PC-3 (cell line): ENCODE measurements at regions not wholly inside any gene's neighbourhood (a gene's known extent, or its start where the extent isn't known, plus 50 kb on each side); places are given as distances from the start of the nearest gene placed in this dataset.

Experiments
- ATAC-seq: fragments of 200-7000 bp; cut with Tn5 transposase; 2 replicates; pipeline ENCODE4 v1.9.1; 2020; ENCODE audit warnings: mild to moderate bottlenecking, moderate library complexity
- BruUV-seq: library from RNA; stranded (reverse); fragments of 400-500 nt; replicated peaks from 2 replicates; lab custom pipeline; 2021; lab: Mats Ljungman, UMichigan
- CTCF ChIA-PET: fragments of 300-600 bp; sonication (Branson Sonifier 250); formaldehyde crosslinking; loops from one replicate; lab custom pipeline; 2022; ENCODE audit warnings: antibody characterized with exemption; lab: Charles Lee
- POLR2A ChIA-PET: fragments of 300-600 bp; sonication (Branson Sonifier 250); formaldehyde crosslinking; loops from one replicate; lab custom pipeline; 2022; ENCODE audit warnings: antibody characterized with exemption; ENCODE audit not compliant: unreplicated experiment; lab: Charles Lee
- DNase-seq: peaks from one replicate; pipeline ENCODE4 v3.0.0-alpha.2; 2015
- H2AFZ ChIP-seq: fragments of 300-600 bp; sonication (generic); 2 replicates; pipeline ENCODE4 v1.6.0; 2016; ENCODE audit warnings: antibody characterized with exemption, low read length
- H3F3A ChIP-seq: fragments of 300-600 bp; sonication (generic); one replicate; pipeline ENCODE4 v1.6.0; 2017; ENCODE audit warnings: antibody characterized with exemption, low read length, control low read depth, mild to moderate bottlenecking; ENCODE audit not compliant: unreplicated experiment
- H3K27ac ChIP-seq: fragments of 300-600 bp; sonication (generic); 2 replicates; pipeline ENCODE4 v1.5.1; 2016; ENCODE audit warnings: mild to moderate bottlenecking, low read length
- H3K27me3 ChIP-seq: fragments of 300-600 bp; sonication (generic); 2 replicates; pipeline ENCODE4 v1.6.1; 2016; ENCODE audit warnings: low read length, mixed read lengths
- H3K36me3 ChIP-seq: fragments of 300-600 bp; sonication (generic); 2 replicates; pipeline ENCODE4 v1.6.1; 2016; ENCODE audit warnings: low read depth, mixed run types, low read length, mixed read lengths
- H3K4me1 ChIP-seq: fragments of 300-600 bp; sonication (generic); 2 replicates; pipeline ENCODE4 v1.5.1; 2016; ENCODE audit warnings: low read length; ENCODE audit not compliant: insufficient read depth
- H3K4me2 ChIP-seq: fragments of 300-600 bp; sonication (generic); 2 replicates; pipeline ENCODE4 v1.6.0; 2016; ENCODE audit warnings: low read length
- H3K4me3 ChIP-seq: fragments of 300-600 bp; sonication (generic); 2 replicates; pipeline ENCODE4 v1.5.1; 2016; ENCODE audit warnings: mild to moderate bottlenecking, low read length, mixed read lengths
- H3K79me2 ChIP-seq: fragments of 300-600 bp; sonication (generic); 2 replicates; pipeline ENCODE4 v1.6.1; 2017; ENCODE audit warnings: low read length, mixed read lengths
- H3K9ac ChIP-seq: fragments of 300-600 bp; sonication (generic); 2 replicates; pipeline ENCODE4 v1.6.0; 2016; ENCODE audit warnings: mild to moderate bottlenecking, low read length
- H3K9me2 ChIP-seq: fragments of 300-600 bp; sonication (generic); replicated peaks from 2 replicates; pipeline ENCODE4 v1.6.1; 2016; ENCODE audit warnings: mixed run types, low read length, mixed read lengths
- H3K9me3 ChIP-seq: fragments of 300-600 bp; sonication (generic); 2 replicates; pipeline ENCODE4 v1.6.1; 2016; ENCODE audit warnings: low read length, mixed read lengths
- H4K20me1 ChIP-seq: fragments of 300-600 bp; sonication (generic); 2 replicates; pipeline ENCODE4 v1.6.1; 2016; ENCODE audit warnings: low read length, mixed read lengths
- EZH2 ChIP-seq: fragments of 300-600 bp; sonication (generic); IDR thresholded peaks from one replicate; pipeline ENCODE4 v1.6.1; 2017; ENCODE audit warnings: antibody characterized with exemption, mild to moderate bottlenecking, low read length; ENCODE audit not compliant: unreplicated experiment
- EZH2phosphoT487 ChIP-seq: fragments of 300-600 bp; sonication (generic); IDR thresholded peaks from 2 replicates; pipeline ENCODE4 v1.6.1; 2018; ENCODE audit warnings: mild to moderate bottlenecking, antibody characterized with exemption, low read length, borderline replicate concordance
- intact Hi-C: fragments of 100-400 bp; cut with micrococcal nuclease; formaldehyde crosslinking; loops from 2 replicates; pipeline ENCODE4 v1.9.0; 2023
- TF ChIP-seq, protein P1 (sequence below): fragments of 300-600 bp; sonication (generic); conservative IDR thresholded peaks from 2 replicates; pipeline ENCODE4 v1.5.1; 2017; ENCODE audit warnings: antibody characterized with exemption, low read depth, mild to moderate bottlenecking, low read length

DNA sequence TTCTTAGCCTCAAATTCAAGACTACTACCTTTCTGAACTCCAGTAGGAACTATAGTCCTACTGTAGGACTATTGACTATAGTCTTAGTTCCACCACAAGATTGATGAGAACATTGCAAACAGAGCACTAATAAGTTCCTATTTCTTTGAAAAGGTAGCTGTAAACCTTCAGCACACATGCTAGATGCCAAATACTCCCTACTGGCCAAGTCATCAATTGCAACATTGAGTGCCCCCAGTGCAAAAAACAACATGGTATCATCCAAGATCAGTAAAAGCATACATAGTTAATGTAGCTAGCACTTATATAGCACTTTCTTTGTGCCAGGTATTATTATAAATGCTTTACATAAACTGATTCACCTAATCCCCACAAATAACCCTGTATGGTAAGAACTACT is 99.8 kb downstream of the MRPL39 start:
- Histone ChIP-seq H3K4me3 (no peak overlapping the region), H2AFZ (peak overlapping the region; percentile 36; the same call in 1 of the 2 replicates), H3K4me1 (peaks cover 20% of the 10 kb centered on the region), H3K9ac (no peak overlapping the region), H3K4me2 (peak overlapping the region; percentile 75), H3K9me2 (no peaks in the 10 kb centered on the region), H3K36me3 (no peaks in the 10 kb centered on the region), H3K9me3 (no peaks in the 10 kb centered on the region), H3K79me2 (no peaks in the 10 kb centered on the region), H4K20me1 (no peaks in the 10 kb centered on the region), H3F3A (no peaks in the 10 kb centered on the region), H3K27ac (0 out of 2 replicates have a peak overlapping the region, but pooled peaks have one; percentile 28), H3K27me3 (no peaks in the 10 kb centered on the region)
- POLR2A ChIA-PET: no interaction called here
- ATAC-seq (peak; percentile 53), DNase-seq (peak; percentile 46)
- intact Hi-C loops: loop anchor here (5.0 kb wide), 1 partner anchor 65 kb away; no protein-coding TSS in a partner anchor
- TF ChIP-seq, protein P1, sequence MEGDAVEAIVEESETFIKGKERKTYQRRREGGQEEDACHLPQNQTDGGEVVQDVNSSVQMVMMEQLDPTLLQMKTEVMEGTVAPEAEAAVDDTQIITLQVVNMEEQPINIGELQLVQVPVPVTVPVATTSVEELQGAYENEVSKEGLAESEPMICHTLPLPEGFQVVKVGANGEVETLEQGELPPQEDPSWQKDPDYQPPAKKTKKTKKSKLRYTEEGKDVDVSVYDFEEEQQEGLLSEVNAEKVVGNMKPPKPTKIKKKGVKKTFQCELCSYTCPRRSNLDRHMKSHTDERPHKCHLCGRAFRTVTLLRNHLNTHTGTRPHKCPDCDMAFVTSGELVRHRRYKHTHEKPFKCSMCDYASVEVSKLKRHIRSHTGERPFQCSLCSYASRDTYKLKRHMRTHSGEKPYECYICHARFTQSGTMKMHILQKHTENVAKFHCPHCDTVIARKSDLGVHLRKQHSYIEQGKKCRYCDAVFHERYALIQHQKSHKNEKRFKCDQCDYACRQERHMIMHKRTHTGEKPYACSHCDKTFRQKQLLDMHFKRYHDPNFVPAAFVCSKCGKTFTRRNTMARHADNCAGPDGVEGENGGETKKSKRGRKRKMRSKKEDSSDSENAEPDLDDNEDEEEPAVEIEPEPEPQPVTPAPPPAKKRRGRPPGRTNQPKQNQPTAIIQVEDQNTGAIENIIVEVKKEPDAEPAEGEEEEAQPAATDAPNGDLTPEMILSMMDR: peak; percentile 55
- no peak for TF ChIP-seq EZH2phosphoT487
- BruUV-seq: no TSS peak
- CTCF ChIA-PET: no interaction called here

DNA sequence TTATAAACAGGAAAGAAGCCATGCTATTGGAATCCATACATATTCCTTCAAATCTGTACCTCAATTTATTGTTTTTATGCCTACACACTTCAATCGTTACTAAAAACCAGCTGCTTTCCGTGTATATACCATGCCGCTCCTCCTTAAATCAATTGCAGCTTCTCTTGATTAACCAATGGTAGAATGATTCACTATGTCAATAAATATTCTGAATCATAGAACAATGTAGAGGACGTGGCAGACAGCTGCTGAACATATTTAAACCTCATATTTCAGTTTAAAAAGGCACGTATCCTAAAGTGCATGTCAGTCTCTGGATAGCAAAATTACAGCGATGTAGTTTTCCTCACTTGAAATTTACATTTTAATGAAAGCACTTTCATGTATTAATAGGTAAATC is 100.4 kb downstream of the MRPL39 start:
- peaks cover 20% of the 10 kb centered on the region for H3K4me1 ChIP-seq
- ATAC-seq (peak; percentile 99), DNase-seq (peak; percentile 85)
- no peak overlapping the region for H3K9ac ChIP-seq
- peak overlapping the region; percentile 36 for H2AFZ ChIP-seq
- TF ChIP-seq EZH2 (no peak), EZH2phosphoT487 (no peak)
- TF ChIP-seq, protein P1: no peak
- no TSS peak for BruUV-seq
- no peaks in the 10 kb centered on the region for H3K9me2 ChIP-seq
- intact Hi-C loops: loop anchor here (5.0 kb wide), 1 partner anchor 65 kb away; no protein-coding TSS in a partner anchor
- H4K20me1 ChIP-seq: no peaks in the 10 kb centered on the region
- no peaks in the 10 kb centered on the region for H3K79me2 ChIP-seq
- peak overlapping the region; percentile 28 for H3K27ac ChIP-seq
- CTCF ChIA-PET: no interaction called here
- peak overlapping the region; percentile 19; the same call in 1 of the 2 replicates for H3K4me3 ChIP-seq
- H3K36me3 ChIP-seq: no peaks in the 10 kb centered on the region
- peak overlapping the region; percentile 75 for H3K4me2 ChIP-seq
- no peaks in the 10 kb centered on the region for H3K27me3 ChIP-seq
- H3F3A ChIP-seq: no peaks in the 10 kb centered on the region
- POLR2A ChIA-PET: no interaction called here
- H3K9me3 ChIP-seq: no peaks in the 10 kb centered on the region

DNA sequence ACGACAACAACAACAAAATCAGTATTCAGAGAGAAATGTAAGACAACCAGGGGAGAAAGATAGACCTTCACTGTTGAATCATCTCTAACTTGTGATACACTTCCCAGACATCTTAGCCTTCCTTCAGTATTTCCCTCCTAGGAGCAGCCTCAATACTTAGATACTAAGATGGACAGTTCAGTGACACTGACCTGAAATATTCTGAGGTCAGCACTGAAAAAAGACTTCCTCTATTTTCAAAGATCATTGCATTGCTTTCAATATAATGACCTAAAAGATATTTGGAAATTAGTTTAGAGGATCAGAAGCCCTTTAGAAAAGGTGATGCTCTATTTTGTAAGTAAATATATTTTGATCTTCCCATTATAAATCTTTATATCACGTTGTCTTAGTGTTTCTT is 101.0 kb downstream of the MRPL39 start:
- no peak overlapping the region for H3K27ac ChIP-seq
- H3K79me2 ChIP-seq: no peaks in the 10 kb centered on the region
- H2AFZ ChIP-seq: no peak overlapping the region
- CTCF ChIA-PET: no interaction called here
- H3K4me3 ChIP-seq: no peak overlapping the region
- H3K4me2 ChIP-seq: peak overlapping the region; percentile 75
- intact Hi-C loops: loop anchor here (5.0 kb wide), 1 partner anchor 66 kb away; no protein-coding TSS in a partner anchor
- H4K20me1 ChIP-seq: no peaks in the 10 kb centered on the region
- POLR2A ChIA-PET: no interaction called here
- ATAC-seq (no peak), DNase-seq (no peak)
- H3K36me3 ChIP-seq: no peaks in the 10 kb centered on the region
- no peaks in the 10 kb centered on the region for H3K9me3 ChIP-seq
- no peaks in the 10 kb centered on the region for H3F3A ChIP-seq
- TF ChIP-seq EZH2: no peak
- TF ChIP-seq, protein P1: no peak
- TF ChIP-seq EZH2phosphoT487: no peak
- H3K4me1 ChIP-seq: peaks cover 20% of the 10 kb centered on the region
- no peaks in the 10 kb centered on the region for H3K27me3 ChIP-seq
- no TSS peak for BruUV-seq
- no peaks in the 10 kb centered on the region for H3K9me2 ChIP-seq
- no peak overlapping the region for H3K9ac ChIP-seq
